Adrenal gland (tissue), 5 donors: ENCODE measurements at regions not wholly inside any gene's neighbourhood (a gene's known extent, or its start where the extent isn't known, plus 50 kb on each side); places are given as distances from the start of the nearest gene placed in this dataset.

Source experiments
- POLR2A ChIP-seq, 2 donors: fragments of 450-650 bp; IDR thresholded peaks; one replicate each; pipeline ENCODE4 v1.6.1; 2017; ENCODE audit warnings: antibody characterized with exemption in 2 of 2, mild to moderate bottlenecking in 2 of 2, moderate library complexity in 1 of 2
- TF ChIP-seq, protein P1 (sequence below), 6 experiments: fragments of 450-650 bp in 4 of 6; fragments of 200-600 bp in 2 of 6; sonication (generic) in 1 of 6; IDR thresholded peaks; 1 replicate in 5 of 6; 2 replicates in 1 of 6; pipeline versions ENCODE4 v1.5.1 to v1.8.0; 2016 to 2021; ENCODE audit warnings: antibody characterized with exemption in 6 of 6, mild to moderate bottlenecking in 2 of 6, moderate library complexity in 1 of 6
- donor health status: DM: no; HTN: no; CAD: no.

DNA sequence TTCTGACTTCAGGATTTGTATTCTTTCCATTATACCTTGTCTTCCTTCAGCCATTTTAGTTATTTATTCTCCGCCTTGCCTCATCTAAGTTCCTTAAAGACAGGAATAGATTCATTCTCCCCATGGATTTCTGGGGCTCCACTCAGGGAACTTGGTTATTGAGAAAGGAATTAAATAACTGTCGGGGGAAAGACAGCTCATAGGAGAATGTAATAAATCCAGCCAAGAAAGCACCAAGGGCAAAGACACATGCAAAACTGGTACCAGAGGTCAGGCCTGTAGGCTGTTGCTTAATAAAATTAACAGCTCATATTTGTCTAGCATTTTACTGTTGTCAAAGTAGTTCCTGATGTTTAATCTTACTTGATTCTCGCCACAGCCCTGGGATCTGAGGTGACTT is 357.2 kb downstream of the TMEM38B start:
- TF ChIP-seq, protein P1, sequence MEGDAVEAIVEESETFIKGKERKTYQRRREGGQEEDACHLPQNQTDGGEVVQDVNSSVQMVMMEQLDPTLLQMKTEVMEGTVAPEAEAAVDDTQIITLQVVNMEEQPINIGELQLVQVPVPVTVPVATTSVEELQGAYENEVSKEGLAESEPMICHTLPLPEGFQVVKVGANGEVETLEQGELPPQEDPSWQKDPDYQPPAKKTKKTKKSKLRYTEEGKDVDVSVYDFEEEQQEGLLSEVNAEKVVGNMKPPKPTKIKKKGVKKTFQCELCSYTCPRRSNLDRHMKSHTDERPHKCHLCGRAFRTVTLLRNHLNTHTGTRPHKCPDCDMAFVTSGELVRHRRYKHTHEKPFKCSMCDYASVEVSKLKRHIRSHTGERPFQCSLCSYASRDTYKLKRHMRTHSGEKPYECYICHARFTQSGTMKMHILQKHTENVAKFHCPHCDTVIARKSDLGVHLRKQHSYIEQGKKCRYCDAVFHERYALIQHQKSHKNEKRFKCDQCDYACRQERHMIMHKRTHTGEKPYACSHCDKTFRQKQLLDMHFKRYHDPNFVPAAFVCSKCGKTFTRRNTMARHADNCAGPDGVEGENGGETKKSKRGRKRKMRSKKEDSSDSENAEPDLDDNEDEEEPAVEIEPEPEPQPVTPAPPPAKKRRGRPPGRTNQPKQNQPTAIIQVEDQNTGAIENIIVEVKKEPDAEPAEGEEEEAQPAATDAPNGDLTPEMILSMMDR (IDR thresholded peaks at IDR 0.05): no peak
- TF ChIP-seq POLR2A (IDR thresholded peaks at IDR 0.05): no peak
